ENCODE measurements at regions not wholly inside any gene's neighbourhood (a gene's known extent, or its start where the extent isn't known, plus 50 kb on each side); places are given as distances from the start of the nearest gene placed in this dataset.

- H3K27me3 ChIP-seq: no peaks in the 10 kb centered on the region
- intact Hi-C loops (cut with DNase I; ENCODE audit: low total_unique reads) (loop anchor here (10.0 kb wide), 1 partner anchor 1315 kb away; no protein-coding TSS in a partner anchor), in situ Hi-C loops (cut with MboI; ENCODE audit: low pct_ligation_motif_present in 1 of 4, low pct_unique_long_range_greater_than_20kb in 1 of 4, low sequenced_read_pairs in 3 of 4) (no loop called here)
- no peaks in the 10 kb centered on the region for H3K36me3 ChIP-seq
- no peak overlapping the region for H3K27ac ChIP-seq
- no peak for DNase-seq
- H3K4me3 ChIP-seq: no peak overlapping the region
- WGBS, 2 donors (ENCODE audit: low coverage in 1 of 2): 89 to 90% methylated on average over 5 of the region's 5 CpGs
- TF ChIP-seq POLR2AphosphoS5 (IDR thresholded peaks at IDR 0.05) (no peak), POLR2A (IDR thresholded peaks at IDR 0.05) (no peak), CTCF (IDR thresholded peaks at IDR 0.05) (no peak), EP300 (IDR thresholded peaks at IDR 0.05; ENCODE audit: low read depth) (no peak)
- H3K9me3 ChIP-seq: no peaks in the 10 kb centered on the region
- no peaks in the 10 kb centered on the region for H3K4me1 ChIP-seq
Measured at GRCh38 chr6:68049562-68049961, 585.5 kb upstream of the ADGRB3 start.

GRCh38 chr6:68046756-68047155, 588.3 kb upstream of the ADGRB3 start:
- intact Hi-C loops (cut with DNase I; ENCODE audit: low total_unique reads): loop anchor here (10.0 kb wide), 1 partner anchor 1318 kb away; no protein-coding TSS in a partner anchor
- TF ChIP-seq POLR2AphosphoS5 (IDR thresholded peaks at IDR 0.05) (no peak), CTCF (IDR thresholded peaks at IDR 0.05) (no peak), POLR2A (IDR thresholded peaks at IDR 0.05) (no peak), EP300 (IDR thresholded peaks at IDR 0.05; ENCODE audit: low read depth) (no peak)
- H3K27me3 ChIP-seq: no peaks in the 10 kb centered on the region
- H3K36me3 ChIP-seq: no peaks in the 10 kb centered on the region
- DNase-seq: no peak
- H3K4me3 ChIP-seq: no peak overlapping the region
- no peak overlapping the region for H3K27ac ChIP-seq
- no peaks in the 10 kb centered on the region for H3K9me3 ChIP-seq
- in situ Hi-C loops (cut with MboI; ENCODE audit: low pct_ligation_motif_present in 1 of 4, low pct_unique_long_range_greater_than_20kb in 1 of 4, low sequenced_read_pairs in 3 of 4): no loop called here
- WGBS, 2 donors (ENCODE audit: low coverage in 1 of 2): 75 to 79% methylated on average over 1 of the region's 1 CpG
- H3K4me1 ChIP-seq: no peaks in the 10 kb centered on the region

GRCh38 chr6:68046302-68046701, 588.8 kb upstream of the ADGRB3 start:
- Histone ChIP-seq H3K27ac (no peak overlapping the region), H3K4me3 (no peak overlapping the region), H3K4me1 (no peaks in the 10 kb centered on the region), H3K9me3 (no peaks in the 10 kb centered on the region), H3K36me3 (no peaks in the 10 kb centered on the region), H3K27me3 (no peaks in the 10 kb centered on the region)
- WGBS, 2 donors (ENCODE audit: low coverage in 1 of 2): 80 to 92% methylated on average over 1 of the region's 1 CpG
- TF ChIP-seq POLR2A (IDR thresholded peaks at IDR 0.05) (no peak), CTCF (IDR thresholded peaks at IDR 0.05) (no peak)
- intact Hi-C loops (cut with DNase I; ENCODE audit: low total_unique reads): loop anchor here (10.0 kb wide), 1 partner anchor 1318 kb away; no protein-coding TSS in a partner anchor
- no peak for DNase-seq
- in situ Hi-C loops (cut with MboI; ENCODE audit: low pct_ligation_motif_present in 1 of 4, low pct_unique_long_range_greater_than_20kb in 1 of 4, low sequenced_read_pairs in 3 of 4): no loop called here

- in situ Hi-C loops (cut with MboI; ENCODE audit: low pct_ligation_motif_present in 1 of 4, low pct_unique_long_range_greater_than_20kb in 1 of 4, low sequenced_read_pairs in 3 of 4) (no loop called here), intact Hi-C loops (cut with DNase I; ENCODE audit: low total_unique reads) (loop anchor here (10.0 kb wide), 1 partner anchor 1320 kb away; no protein-coding TSS in a partner anchor)
- H3K9me3 ChIP-seq: no peaks in the 10 kb centered on the region
- TF ChIP-seq CTCF (IDR thresholded peaks at IDR 0.05) (no peak), POLR2AphosphoS5 (IDR thresholded peaks at IDR 0.05) (no peak), EP300 (IDR thresholded peaks at IDR 0.05; ENCODE audit: low read depth) (no peak), POLR2A (IDR thresholded peaks at IDR 0.05) (no peak)
- no peak overlapping the region for H3K4me3 ChIP-seq
- H3K36me3 ChIP-seq: no peaks in the 10 kb centered on the region
- WGBS, 2 donors (ENCODE audit: low coverage in 1 of 2): 78 to 83% methylated on average over 4 of the region's 4 CpGs
- no peak for DNase-seq
- no peaks in the 10 kb centered on the region for H3K4me1 ChIP-seq
- no peak overlapping the region for H3K27ac ChIP-seq
- H3K27me3 ChIP-seq: no peaks in the 10 kb centered on the region
Measured at GRCh38 chr6:68045193-68045592, 589.9 kb upstream of the ADGRB3 start.
